GM21367 (cell line): ENCODE measurements at regions not wholly inside any gene's neighbourhood (a gene's known extent, or its start where the extent isn't known, plus 50 kb on each side); places are given as distances from the start of the nearest gene placed in this dataset.
"Not testable (repeated sequence)": the region's sequence is repeated elsewhere in the genome, so short reads cannot be mapped to it uniquely, and the experiment has no call there.

Experiments used
- ATAC-seq: cut with Tn5 transposase; IDR thresholded peaks from one replicate; pipeline ENCODE4 v1.9.1; 2021; ENCODE audit not compliant: unreplicated experiment

- no peak for ATAC-seq
Measured at GRCh38 chr2:83015035-83015715, 1443.9 kb downstream of the SUCLG1 start.

- no peak for ATAC-seq
Measured at GRCh38 chr2:83014462-83014861, 1444.6 kb downstream of the SUCLG1 start.

- no peak for ATAC-seq
Measured at GRCh38 chr2:83006961-83007360, 1452.1 kb downstream of the SUCLG1 start.

GRCh38 chr2:83003555-83003954 lies 1455.5 kb downstream of the SUCLG1 start:
- no peak for ATAC-seq

GRCh38 chr2:83002706-83003105 lies 1456.4 kb downstream of the SUCLG1 start:
- no peak for ATAC-seq

GRCh38 chr2:82998781-82999180 lies 1460.3 kb downstream of the SUCLG1 start:
- ATAC-seq, result no peak

- ATAC-seq, result no peak
Measured at GRCh38 chr2:82996217-82996616, 1462.9 kb downstream of the SUCLG1 start.

- no peak for ATAC-seq
Measured at GRCh38 chr2:82994151-82994550, 1464.9 kb downstream of the SUCLG1 start.

- no peak for ATAC-seq
Measured at GRCh38 chr2:82993609-82994008, 1465.5 kb downstream of the SUCLG1 start.

GRCh38 chr2:82992968-82993367 lies 1466.1 kb downstream of the SUCLG1 start:
- no peak for ATAC-seq

- not testable (repeated sequence) for ATAC-seq
Measured at GRCh38 chr2:82987706-82988105, 1471.4 kb downstream of the SUCLG1 start.

GRCh38 chr2:82986899-82987298 lies 1472.2 kb downstream of the SUCLG1 start:
- ATAC-seq, result no peak

GRCh38 chr2:82985572-82986197 lies 1473.4 kb downstream of the SUCLG1 start:
- no peak for ATAC-seq

GRCh38 chr2:82968358-82968757 lies 1490.7 kb downstream of the SUCLG1 start:
- ATAC-seq, result no peak

- ATAC-seq, result no peak
Measured at GRCh38 chr2:82964341-82964740, 1494.7 kb downstream of the SUCLG1 start.

- no peak for ATAC-seq
Measured at GRCh38 chr2:82959727-82960126, 1499.4 kb downstream of the SUCLG1 start.

- no peak for ATAC-seq
Measured at GRCh38 chr2:82954868-82955267, 1504.2 kb downstream of the SUCLG1 start.

GRCh38 chr2:82939211-82939610 lies 1519.9 kb downstream of the SUCLG1 start:
- no peak for ATAC-seq

GRCh38 chr2:82938321-82938845 lies 1520.7 kb downstream of the SUCLG1 start:
- not testable (repeated sequence) for ATAC-seq

GRCh38 chr2:82913566-82913965 lies 1545.5 kb downstream of the SUCLG1 start:
- ATAC-seq, result no peak

GRCh38 chr2:82896117-82896516 lies 1563.0 kb downstream of the SUCLG1 start:
- no peak for ATAC-seq

GRCh38 chr2:82893190-82893589 lies 1565.9 kb downstream of the SUCLG1 start:
- no peak for ATAC-seq

- no peak for ATAC-seq
Measured at GRCh38 chr2:82879803-82880202, 1579.3 kb downstream of the SUCLG1 start.
